Fibroblast of lung (primary cell): ENCODE measurements at regions not wholly inside any gene's neighbourhood (a gene's known extent, or its start where the extent isn't known, plus 50 kb on each side); places are given as distances from the start of the nearest gene placed in this dataset.

ENCODE experiments used
- DNase-seq, 2 donors: peaks; one replicate each; pipeline versions ENCODE4 v3.0.0 to v3.0.0-alpha.2; 2010; ENCODE audit warnings: low read depth in 2 of 2
- H2AFZ ChIP-seq: 2 replicates; pipeline ENCODE4 v1.5.1; 2012; ENCODE audit warnings: low read length, control low read depth, inconsistent platforms
- H3K27ac ChIP-seq: 2 replicates; pipeline ENCODE4 v1.5.1; 2011; ENCODE audit warnings: low read length, control low read depth; ENCODE audit not compliant: insufficient read depth
- H3K27me3 ChIP-seq: 2 replicates; pipeline ENCODE4 v1.5.1; 2011; ENCODE audit warnings: mild to moderate bottlenecking, low read length; ENCODE audit not compliant: control insufficient read depth, insufficient read depth
- H3K36me3 ChIP-seq: 2 replicates; pipeline ENCODE4 v1.5.1; 2011; ENCODE audit warnings: low read length; ENCODE audit not compliant: control insufficient read depth, insufficient read depth
- H3K4me1 ChIP-seq: 2 replicates; pipeline ENCODE4 v1.5.1; 2011; ENCODE audit warnings: low read length; ENCODE audit not compliant: control insufficient read depth, insufficient read depth; ENCODE audit errors: extremely low read depth
- H3K4me2 ChIP-seq: 2 replicates; pipeline ENCODE4 v1.5.1; 2011; ENCODE audit warnings: low read length, control low read depth; ENCODE audit not compliant: insufficient read depth; ENCODE audit errors: extremely low read depth
- H3K4me3 ChIP-seq, 4 experiments: fragments of 200-600 bp in 1 of 4; sonication (generic) in 1 of 4; replicated peaks in 1 of 4; 2 replicates each; pipeline ENCODE4 v1.5.1; 2011 to 2016; ENCODE audit warnings: low read length in 4 of 4, low read depth in 3 of 4, mild to moderate bottlenecking in 3 of 4, control low read depth in 2 of 4, inconsistent platforms in 1 of 4, mixed read lengths in 1 of 4; ENCODE audit not compliant: insufficient read depth in 1 of 4; ENCODE audit errors: control extremely low read depth in 1 of 4
- H3K79me2 ChIP-seq: 2 replicates; pipeline ENCODE4 v1.5.1; 2012; ENCODE audit warnings: mild to moderate bottlenecking, low read length, inconsistent platforms; ENCODE audit not compliant: control insufficient read depth, insufficient read depth
- H3K9ac ChIP-seq: 2 replicates; pipeline ENCODE4 v1.5.1; 2011; ENCODE audit warnings: mild to moderate bottlenecking, low read length, control low read depth; ENCODE audit not compliant: insufficient read depth
- H3K9me3 ChIP-seq: 2 replicates; pipeline ENCODE4 v1.5.1; 2012; ENCODE audit warnings: low read depth, low read length; ENCODE audit not compliant: control insufficient read depth, insufficient read depth
- H4K20me1 ChIP-seq: 2 replicates; pipeline ENCODE4 v1.5.1; 2011; ENCODE audit warnings: low read length; ENCODE audit not compliant: control insufficient read depth, insufficient read depth; ENCODE audit errors: extremely low read depth
- EZH2 ChIP-seq: IDR thresholded peaks from 2 replicates; pipeline ENCODE4 v1.5.1; 2012; ENCODE audit warnings: low read length, control low read depth, mild to moderate bottlenecking; ENCODE audit errors: missing control alignments
- TF ChIP-seq, protein P1 (sequence below), 2 donors: IDR thresholded peaks in 1 of 2; conservative IDR thresholded peaks in 1 of 2; 1 replicate in 1 of 2; 2 replicates in 1 of 2; pipeline ENCODE4 v1.5.1; 2011 to 2012; ENCODE audit warnings: low read length in 2 of 2, control low read depth in 1 of 2, inconsistent platforms in 1 of 2, low read depth in 1 of 2, mild to moderate bottlenecking in 1 of 2

DNA sequence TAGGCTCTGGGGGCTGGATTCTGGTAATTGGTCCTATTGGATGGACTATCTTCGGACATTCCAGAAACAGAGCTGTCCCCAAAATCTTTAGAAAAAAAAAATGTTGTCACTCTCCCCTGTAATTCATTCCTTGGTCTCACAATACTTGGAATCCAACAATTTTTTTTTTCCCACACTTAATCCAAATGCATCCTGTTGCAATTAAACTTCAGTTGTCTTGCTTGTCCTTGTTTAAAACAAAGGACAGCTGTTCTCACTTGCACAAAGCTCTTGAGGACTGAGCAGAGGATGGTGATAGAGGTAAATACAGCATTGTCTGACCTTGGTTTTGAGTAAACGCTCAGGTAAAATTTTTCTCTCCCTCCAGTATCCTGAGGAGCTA lies 75.3 kb downstream of the SC5D start:
- Histone ChIP-seq H3K9me3 (no peaks in the 10 kb centered on the region), H3K4me3 (peak overlapping the region in 1 of 4 experiments; percentile 37), H3K4me2 (peak overlapping the region; percentile 13), H3K27me3 (peaks cover 8% of the 10 kb centered on the region), H2AFZ (no peak overlapping the region), H3K4me1 (no peaks in the 10 kb centered on the region), H3K9ac (no peak overlapping the region), H3K27ac (no peak overlapping the region), H4K20me1 (no peaks in the 10 kb centered on the region), H3K79me2 (no peaks in the 10 kb centered on the region), H3K36me3 (no peaks in the 10 kb centered on the region)
- TF ChIP-seq, protein P1, sequence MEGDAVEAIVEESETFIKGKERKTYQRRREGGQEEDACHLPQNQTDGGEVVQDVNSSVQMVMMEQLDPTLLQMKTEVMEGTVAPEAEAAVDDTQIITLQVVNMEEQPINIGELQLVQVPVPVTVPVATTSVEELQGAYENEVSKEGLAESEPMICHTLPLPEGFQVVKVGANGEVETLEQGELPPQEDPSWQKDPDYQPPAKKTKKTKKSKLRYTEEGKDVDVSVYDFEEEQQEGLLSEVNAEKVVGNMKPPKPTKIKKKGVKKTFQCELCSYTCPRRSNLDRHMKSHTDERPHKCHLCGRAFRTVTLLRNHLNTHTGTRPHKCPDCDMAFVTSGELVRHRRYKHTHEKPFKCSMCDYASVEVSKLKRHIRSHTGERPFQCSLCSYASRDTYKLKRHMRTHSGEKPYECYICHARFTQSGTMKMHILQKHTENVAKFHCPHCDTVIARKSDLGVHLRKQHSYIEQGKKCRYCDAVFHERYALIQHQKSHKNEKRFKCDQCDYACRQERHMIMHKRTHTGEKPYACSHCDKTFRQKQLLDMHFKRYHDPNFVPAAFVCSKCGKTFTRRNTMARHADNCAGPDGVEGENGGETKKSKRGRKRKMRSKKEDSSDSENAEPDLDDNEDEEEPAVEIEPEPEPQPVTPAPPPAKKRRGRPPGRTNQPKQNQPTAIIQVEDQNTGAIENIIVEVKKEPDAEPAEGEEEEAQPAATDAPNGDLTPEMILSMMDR (conservative IDR thresholded peaks at IDR 0.05 in 1 of 2, IDR thresholded peaks at IDR 0.05 in 1 of 2; ENCODE audit: low read depth in 1 of 2, low read length in 2 of 2) = no peak
- TF ChIP-seq EZH2 = no peak
- DNase-seq = no peak

DNA sequence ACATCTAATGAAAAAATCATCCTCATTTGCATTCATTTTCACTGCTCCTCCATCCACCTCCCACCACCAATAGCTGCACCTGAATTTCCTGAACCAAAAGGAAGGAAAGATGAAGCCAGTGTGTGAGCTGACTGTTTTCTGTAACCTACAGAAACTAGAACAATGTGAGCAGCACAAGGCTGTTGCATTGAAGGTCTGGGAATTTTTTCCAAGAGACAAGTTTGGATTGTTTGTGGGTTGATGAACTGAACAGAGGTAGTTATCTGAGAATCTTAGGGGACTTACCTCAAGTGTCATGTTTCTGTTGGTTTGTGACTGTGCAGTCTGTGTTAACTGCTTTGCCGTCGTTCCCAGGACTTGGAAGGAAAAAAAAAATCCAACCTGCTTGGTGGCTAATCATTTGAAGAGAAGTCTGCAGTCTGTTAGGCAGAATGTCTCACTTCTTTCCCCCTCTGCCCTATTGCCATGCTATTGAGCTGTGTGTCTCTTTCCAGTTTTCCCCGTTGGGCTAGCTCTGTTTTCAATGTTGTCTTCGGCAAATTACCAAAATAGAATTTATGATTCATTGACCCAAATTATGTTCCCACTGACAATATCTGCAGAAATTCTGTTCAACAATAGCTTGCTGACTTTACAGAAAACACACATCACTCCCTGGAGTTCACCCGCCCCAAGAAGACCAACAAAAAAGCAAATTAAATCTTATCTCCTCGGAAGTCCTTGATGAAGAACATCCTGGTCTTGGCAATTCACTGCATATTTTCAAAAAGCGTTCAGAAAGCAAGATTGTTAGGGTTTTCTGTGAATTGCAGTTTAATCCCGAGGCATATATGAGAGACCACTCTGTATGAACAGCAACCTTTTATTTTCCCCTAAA lies 76.0 kb downstream of the SC5D start:
- no peak overlapping the region for H3K4me2 ChIP-seq
- no peaks in the 10 kb centered on the region for H4K20me1 ChIP-seq
- no peaks in the 10 kb centered on the region for H3K4me1 ChIP-seq
- H3K27me3 ChIP-seq = peaks cover 8% of the 10 kb centered on the region
- no peaks in the 10 kb centered on the region for H3K9me3 ChIP-seq
- DNase-seq = no peak
- H3K27ac ChIP-seq = no peak overlapping the region
- H3K9ac ChIP-seq = no peak overlapping the region
- TF ChIP-seq, protein P1 (conservative IDR thresholded peaks at IDR 0.05 in 1 of 2, IDR thresholded peaks at IDR 0.05 in 1 of 2; ENCODE audit: low read depth in 1 of 2, low read length in 2 of 2) = no peak
- TF ChIP-seq EZH2 = no peak
- H3K36me3 ChIP-seq = no peaks in the 10 kb centered on the region
- no peaks in the 10 kb centered on the region for H3K79me2 ChIP-seq
- H2AFZ ChIP-seq = no peak overlapping the region
- H3K4me3 ChIP-seq = no peak overlapping the region

DNA sequence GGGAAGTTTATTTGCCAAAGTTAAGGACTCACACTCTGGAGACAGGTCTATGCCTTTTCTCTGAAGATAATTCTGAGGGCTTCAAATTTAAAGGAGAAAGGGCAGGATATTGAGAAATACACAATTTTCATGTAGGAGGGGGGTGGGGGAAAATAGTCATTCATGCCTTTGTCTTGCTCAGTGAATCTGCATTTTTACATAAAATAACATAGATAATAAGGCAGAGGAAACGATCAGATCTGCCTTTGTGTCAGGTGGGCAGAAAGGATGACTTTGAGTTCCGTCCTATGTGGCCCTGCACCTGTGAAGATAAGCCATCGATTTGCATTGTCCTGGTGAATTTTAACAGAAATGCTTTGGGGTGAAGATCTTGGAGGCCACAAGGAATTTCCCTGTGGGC lies 76.8 kb downstream of the SC5D start:
- Histone ChIP-seq H3K36me3 (no peaks in the 10 kb centered on the region), H3K4me3 (no peak overlapping the region), H4K20me1 (no peaks in the 10 kb centered on the region), H3K9ac (no peak overlapping the region), H3K4me1 (no peaks in the 10 kb centered on the region), H2AFZ (no peak overlapping the region), H3K79me2 (no peaks in the 10 kb centered on the region), H3K9me3 (no peaks in the 10 kb centered on the region), H3K27ac (no peak overlapping the region), H3K4me2 (no peak overlapping the region), H3K27me3 (peaks cover 8% of the 10 kb centered on the region)
- no peak for DNase-seq
- TF ChIP-seq, protein P1 (conservative IDR thresholded peaks at IDR 0.05 in 1 of 2, IDR thresholded peaks at IDR 0.05 in 1 of 2; ENCODE audit: low read depth in 1 of 2, low read length in 2 of 2) = no peak
- TF ChIP-seq EZH2 = no peak
